C1 segment of cervical spinal cord (tissue), 14 donors: ENCODE measurements at regions not wholly inside any gene's neighbourhood (a gene's known extent, or its start where the extent isn't known, plus 50 kb on each side); places are given as distances from the start of the nearest gene placed in this dataset.

Experiments
- DNase-seq, 14 donors: peaks; one replicate each; lab custom pipeline; 2025; lab: John Stamatoyannopoulos, UW

GRCh38 chr12:24605916-24606315 is 343.0 kb downstream of the BCAT1 start:
- no peak for DNase-seq

GRCh38 chr12:24605466-24605865 is 343.4 kb downstream of the BCAT1 start:
- DNase-seq: no peak

- DNase-seq: no peak
Measured at GRCh38 chr12:24603371-24603770, 345.5 kb downstream of the BCAT1 start.

- no peak for DNase-seq
Measured at GRCh38 chr12:24600996-24601395, 347.9 kb downstream of the BCAT1 start.

- no peak for DNase-seq
Measured at GRCh38 chr12:24600551-24600950, 348.4 kb downstream of the BCAT1 start.

GRCh38 chr12:24599736-24600135 is 349.2 kb downstream of the BCAT1 start:
- no peak for DNase-seq

GRCh38 chr12:24597580-24597979 is 351.3 kb downstream of the BCAT1 start:
- no peak for DNase-seq

- no peak for DNase-seq
Measured at GRCh38 chr12:24596768-24597388, 352.0 kb downstream of the BCAT1 start.

- no peak for DNase-seq
Measured at GRCh38 chr12:24595652-24596235, 353.2 kb downstream of the BCAT1 start.

- DNase-seq: no peak
Measured at GRCh38 chr12:24591715-24592440, 357.0 kb downstream of the BCAT1 start.

- no peak for DNase-seq
Measured at GRCh38 chr12:24591079-24591626, 357.7 kb downstream of the BCAT1 start.

GRCh38 chr12:24586293-24586692 is 362.6 kb downstream of the BCAT1 start:
- no peak for DNase-seq

GRCh38 chr12:24584032-24584675 is 364.7 kb downstream of the BCAT1 start:
- DNase-seq: peak in 1 of 14 donors; percentile 3

- DNase-seq: no peak
Measured at GRCh38 chr12:24582954-24583601, 365.8 kb downstream of the BCAT1 start.

- no peak for DNase-seq
Measured at GRCh38 chr12:24574538-24574937, 374.4 kb downstream of the BCAT1 start.

- no peak for DNase-seq
Measured at GRCh38 chr12:24573621-24574020, 375.3 kb downstream of the BCAT1 start.

- DNase-seq: no peak
Measured at GRCh38 chr12:24565300-24565699, 383.6 kb downstream of the BCAT1 start.

GRCh38 chr12:24562771-24563431 is 386.0 kb downstream of the BCAT1 start:
- DNase-seq: peak in 7 of 14 donors; percentile 21 to 64 (median 44)

GRCh38 chr12:24561882-24562770 is 386.8 kb downstream of the BCAT1 start:
- DNase-seq: peak in 12 of 14 donors; percentile 11 to 76 (median 55)

- DNase-seq: peak in 3 of 14 donors; percentile 38 to 57 (median 47)
Measured at GRCh38 chr12:24561411-24561871, 387.5 kb downstream of the BCAT1 start.
